ENCODE measurements at regions not wholly inside any gene's neighbourhood (a gene's known extent, or its start where the extent isn't known, plus 50 kb on each side); places are given as distances from the start of the nearest gene placed in this dataset.

DNA sequence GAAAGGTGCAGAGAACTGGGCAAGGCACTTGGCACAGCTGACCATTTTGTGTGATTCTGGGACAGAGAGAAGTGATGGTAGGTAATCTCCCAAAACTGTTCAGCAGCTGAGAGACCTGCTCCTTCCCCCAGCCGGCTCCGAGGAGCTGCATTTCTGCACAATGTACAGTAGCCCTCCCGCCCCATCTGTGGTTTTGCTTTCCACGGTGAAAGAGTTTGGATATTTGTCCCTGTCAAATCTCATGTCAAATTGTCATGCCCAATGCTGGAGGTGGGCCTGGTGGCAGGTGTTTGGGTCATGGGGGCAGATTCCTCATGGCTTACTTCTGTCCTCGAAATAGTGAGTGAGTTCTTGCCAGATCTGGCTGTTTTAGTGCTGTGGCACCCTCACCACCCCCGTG lies 90.5 kb upstream of the CD99 start:
- no peak for ATAC-seq
- H3K4me3 ChIP-seq = no peak overlapping the region
- WGBS (ENCODE audit: missing lambda C conversion rate) = 87% methylated on average over 6 of the region's 6 CpGs
- no peak overlapping the region for H3K27ac ChIP-seq
- no peaks in the 10 kb centered on the region for H3K4me1 ChIP-seq
- CTCF ChIA-PET = no interaction called here
- POLR2A ChIA-PET = no interaction called here
- DNase-seq (ENCODE audit: low read depth in 1 of 2, low spot score in 1 of 2) = no peak
- no peaks in the 10 kb centered on the region for H3K9me3 ChIP-seq
- no peak for FAIRE-seq
- TF ChIP-seq HOXB13 (CRISPR knock-in tag; IDR thresholded peaks at IDR 0.05; ENCODE audit: low read depth) = no peak
- TF ChIP-seq CHD4 (IDR thresholded peaks at IDR 0.05; ENCODE audit: borderline replicate concordance) = no peak
- no peak for TF ChIP-seq KDM5A (IDR thresholded peaks at IDR 0.05)
- no peak for TF ChIP-seq MAZ (IDR thresholded peaks at IDR 0.05; ENCODE audit: borderline replicate concordance, low read depth, low read length)
- no peak for TF ChIP-seq BHLHE40 (IDR thresholded peaks at IDR 0.05; ENCODE audit: low read depth, low read length)
- TF ChIP-seq GATA3 (IDR thresholded peaks at IDR 0.05; ENCODE audit: borderline replicate concordance) = no peak
- TF ChIP-seq HOXA7 (CRISPR knock-in tag; IDR thresholded peaks at IDR 0.05) = no peak
- no peak overlapping the region for H3K4me2 ChIP-seq

DNA sequence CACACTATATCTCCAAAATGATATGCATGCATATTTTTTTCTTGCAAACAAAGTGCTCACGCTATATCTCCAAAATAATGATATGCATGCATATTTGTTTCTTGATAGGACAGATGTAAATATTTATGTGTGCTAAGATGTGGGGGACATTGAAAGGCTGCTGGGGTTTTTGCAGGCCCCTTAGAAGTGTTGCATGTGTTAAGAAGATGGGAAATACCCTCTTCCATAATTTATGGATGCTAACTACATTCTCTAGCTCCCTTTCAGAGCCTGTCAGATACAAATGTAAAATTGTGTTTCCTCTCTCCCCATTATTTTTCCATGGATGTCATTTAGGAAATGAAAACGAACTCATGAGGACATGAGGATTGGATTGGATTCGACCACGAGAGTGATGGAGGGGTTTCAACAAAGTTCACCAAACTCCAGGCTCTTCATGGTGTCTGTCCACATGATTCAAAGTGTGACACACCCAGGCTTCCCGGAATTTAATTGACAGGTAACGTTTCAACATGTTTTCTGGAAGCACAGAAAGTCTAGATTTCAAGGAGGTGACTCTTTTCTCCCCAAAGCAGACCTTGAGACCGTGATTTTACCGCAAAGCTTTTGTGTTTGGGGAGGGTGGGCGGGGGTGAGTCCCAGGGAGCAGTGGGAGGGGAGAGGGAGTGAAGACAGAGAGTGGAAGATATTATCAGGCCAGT lies 94.4 kb upstream of the CD99 start:
- no peak for ATAC-seq
- FAIRE-seq = no peak

DNA sequence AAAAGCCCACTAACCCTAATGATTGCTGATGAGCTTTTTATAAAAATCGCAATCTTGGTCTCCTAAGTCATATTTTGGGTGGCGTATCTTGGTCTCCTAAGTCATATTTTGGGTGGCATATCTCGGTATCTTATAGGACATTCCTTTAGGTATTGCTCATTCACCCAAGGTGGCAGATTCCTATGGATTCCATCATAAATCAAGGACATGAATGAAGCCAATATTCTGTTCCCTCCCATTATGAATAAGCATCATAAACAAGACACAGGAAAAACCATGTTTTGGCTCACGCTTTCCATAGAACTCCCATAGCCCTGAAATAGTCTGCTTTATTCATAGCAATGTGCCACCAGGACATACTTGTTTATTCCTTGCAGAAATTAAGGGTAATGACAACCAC lies 95.0 kb upstream of the CD99 start:
- Histone ChIP-seq H3K27ac (no peak overlapping the region), H3K9me3 (no peaks in the 10 kb centered on the region), H3K4me2 (no peak overlapping the region), H3K4me1 (peaks cover 10% of the 10 kb centered on the region; the same call in 2 of the 3 replicates), H3K4me3 (no peak overlapping the region)
- TF ChIP-seq, protein P1, sequence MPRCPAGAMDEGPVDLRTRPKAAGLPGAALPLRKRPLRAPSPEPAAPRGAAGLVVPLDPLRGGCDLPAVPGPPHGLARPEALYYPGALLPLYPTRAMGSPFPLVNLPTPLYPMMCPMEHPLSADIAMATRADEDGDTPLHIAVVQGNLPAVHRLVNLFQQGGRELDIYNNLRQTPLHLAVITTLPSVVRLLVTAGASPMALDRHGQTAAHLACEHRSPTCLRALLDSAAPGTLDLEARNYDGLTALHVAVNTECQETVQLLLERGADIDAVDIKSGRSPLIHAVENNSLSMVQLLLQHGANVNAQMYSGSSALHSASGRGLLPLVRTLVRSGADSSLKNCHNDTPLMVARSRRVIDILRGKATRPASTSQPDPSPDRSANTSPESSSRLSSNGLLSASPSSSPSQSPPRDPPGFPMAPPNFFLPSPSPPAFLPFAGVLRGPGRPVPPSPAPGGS (IDR thresholded peaks at IDR 0.05) = no peak
- TF ChIP-seq, protein P2, sequence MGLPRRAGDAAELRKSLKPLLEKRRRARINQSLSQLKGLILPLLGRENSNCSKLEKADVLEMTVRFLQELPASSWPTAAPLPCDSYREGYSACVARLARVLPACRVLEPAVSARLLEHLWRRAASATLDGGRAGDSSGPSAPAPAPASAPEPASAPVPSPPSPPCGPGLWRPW (IDR thresholded peaks at IDR 0.05) = no peak
- TF ChIP-seq PHF8 (IDR thresholded peaks at IDR 0.05; ENCODE audit: borderline replicate concordance, low read depth) (no peak), FOSL2 (IDR thresholded peaks at IDR 0.05) (no peak), FOSL2 (CRISPR knock-in tag; IDR thresholded peaks at IDR 0.05) (no peak), RARB (CRISPR knock-in tag; IDR thresholded peaks at IDR 0.05) (no peak), SMC3 (IDR thresholded peaks at IDR 0.05) (no peak), MYC (IDR thresholded peaks at IDR 0.05; ENCODE audit: borderline replicate concordance, low read length) (no peak), ESRRA (IDR thresholded peaks at IDR 0.05; ENCODE audit: borderline replicate concordance, low read length) (no peak), JUNB (IDR thresholded peaks at IDR 0.05) (no peak), JUN (IDR thresholded peaks at IDR 0.05) (no peak), NFE2L2 (conservative IDR thresholded peaks at IDR 0.05; ENCODE audit: low read length) (no peak), NR3C1 (IDR thresholded peaks at IDR 0.05) (no peak), EP300 (IDR thresholded peaks at IDR 0.05) (no peak)
- TF ChIP-seq, protein P3, sequence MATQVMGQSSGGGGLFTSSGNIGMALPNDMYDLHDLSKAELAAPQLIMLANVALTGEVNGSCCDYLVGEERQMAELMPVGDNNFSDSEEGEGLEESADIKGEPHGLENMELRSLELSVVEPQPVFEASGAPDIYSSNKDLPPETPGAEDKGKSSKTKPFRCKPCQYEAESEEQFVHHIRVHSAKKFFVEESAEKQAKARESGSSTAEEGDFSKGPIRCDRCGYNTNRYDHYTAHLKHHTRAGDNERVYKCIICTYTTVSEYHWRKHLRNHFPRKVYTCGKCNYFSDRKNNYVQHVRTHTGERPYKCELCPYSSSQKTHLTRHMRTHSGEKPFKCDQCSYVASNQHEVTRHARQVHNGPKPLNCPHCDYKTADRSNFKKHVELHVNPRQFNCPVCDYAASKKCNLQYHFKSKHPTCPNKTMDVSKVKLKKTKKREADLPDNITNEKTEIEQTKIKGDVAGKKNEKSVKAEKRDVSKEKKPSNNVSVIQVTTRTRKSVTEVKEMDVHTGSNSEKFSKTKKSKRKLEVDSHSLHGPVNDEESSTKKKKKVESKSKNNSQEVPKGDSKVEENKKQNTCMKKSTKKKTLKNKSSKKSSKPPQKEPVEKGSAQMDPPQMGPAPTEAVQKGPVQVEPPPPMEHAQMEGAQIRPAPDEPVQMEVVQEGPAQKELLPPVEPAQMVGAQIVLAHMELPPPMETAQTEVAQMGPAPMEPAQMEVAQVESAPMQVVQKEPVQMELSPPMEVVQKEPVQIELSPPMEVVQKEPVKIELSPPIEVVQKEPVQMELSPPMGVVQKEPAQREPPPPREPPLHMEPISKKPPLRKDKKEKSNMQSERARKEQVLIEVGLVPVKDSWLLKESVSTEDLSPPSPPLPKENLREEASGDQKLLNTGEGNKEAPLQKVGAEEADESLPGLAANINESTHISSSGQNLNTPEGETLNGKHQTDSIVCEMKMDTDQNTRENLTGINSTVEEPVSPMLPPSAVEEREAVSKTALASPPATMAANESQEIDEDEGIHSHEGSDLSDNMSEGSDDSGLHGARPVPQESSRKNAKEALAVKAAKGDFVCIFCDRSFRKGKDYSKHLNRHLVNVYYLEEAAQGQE (IDR thresholded peaks at IDR 0.05) = no peak
- FAIRE-seq (no peak), ATAC-seq (no peak), DNase-seq (ENCODE audit: low read depth in 1 of 2, low spot score in 1 of 2) (no peak)
- ChIA-PET CTCF (no interaction called here), POLR2A (no interaction called here)
- 81% methylated on average over 4 of the region's 4 CpGs for WGBS (ENCODE audit: missing lambda C conversion rate)

More for the DNA sequence above, 94.4 kb upstream of the CD99 start:
- 75% methylated on average over 6 of the region's 9 CpGs for WGBS (ENCODE audit: missing lambda C conversion rate)
- peaks cover 10% of the 10 kb centered on the region; the same call in 2 of the 3 replicates for H3K4me1 ChIP-seq
- H3K27ac ChIP-seq = no peak overlapping the region
- H3K9me3 ChIP-seq = no peaks in the 10 kb centered on the region
- no peak for TF ChIP-seq KDM1A (IDR thresholded peaks at IDR 0.05; ENCODE audit: low read depth)
- no peak for TF ChIP-seq FOXS1 (CRISPR knock-in tag; IDR thresholded peaks at IDR 0.05)
- no peak for TF ChIP-seq HDAC2 (IDR thresholded peaks at IDR 0.05)
- no peak for TF ChIP-seq MAFK (IDR thresholded peaks at IDR 0.05; ENCODE audit: partially characterized antibody)
- TF ChIP-seq, protein P4, sequence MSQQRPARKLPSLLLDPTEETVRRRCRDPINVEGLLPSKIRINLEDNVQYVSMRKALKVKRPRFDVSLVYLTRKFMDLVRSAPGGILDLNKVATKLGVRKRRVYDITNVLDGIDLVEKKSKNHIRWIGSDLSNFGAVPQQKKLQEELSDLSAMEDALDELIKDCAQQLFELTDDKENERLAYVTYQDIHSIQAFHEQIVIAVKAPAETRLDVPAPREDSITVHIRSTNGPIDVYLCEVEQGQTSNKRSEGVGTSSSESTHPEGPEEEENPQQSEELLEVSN (IDR thresholded peaks at IDR 0.05; ENCODE audit: borderline replicate concordance, low read depth) = no peak
- TF ChIP-seq CBX8 (IDR thresholded peaks at IDR 0.05) = no peak
- no peak for TF ChIP-seq PHF8 (IDR thresholded peaks at IDR 0.05; ENCODE audit: borderline replicate concordance, low read depth)
- TF ChIP-seq EHMT2 (IDR thresholded peaks at IDR 0.05; ENCODE audit: low read depth) = no peak
- TF ChIP-seq HOXB5 (CRISPR knock-in tag; IDR thresholded peaks at IDR 0.05) = no peak
- no peak for TF ChIP-seq CBX2 (IDR thresholded peaks at IDR 0.05; ENCODE audit: borderline replicate concordance, low read depth)
- TF ChIP-seq, protein P1 (IDR thresholded peaks at IDR 0.05) = no peak
- TF ChIP-seq, protein P2 (IDR thresholded peaks at IDR 0.05) = no peak
- no peak for TF ChIP-seq HOXA7 (CRISPR knock-in tag; IDR thresholded peaks at IDR 0.05)
- TF ChIP-seq FOSB (CRISPR knock-in tag; IDR thresholded peaks at IDR 0.05) = no peak
- TF ChIP-seq RARB (CRISPR knock-in tag; IDR thresholded peaks at IDR 0.05) = no peak
- ChIA-PET CTCF (no interaction called here), POLR2A (no interaction called here)
- H3K4me3 ChIP-seq = no peak overlapping the region
- no peak overlapping the region for H3K4me2 ChIP-seq
- no peak for DNase-seq (ENCODE audit: low read depth in 1 of 2, low spot score in 1 of 2)
